Activated naive CD8-positive, alpha-beta T cell treated with anti-CD3 and anti-CD28 coated beads for 36 hours (primary cell): ENCODE measurements at regions not wholly inside any gene's neighbourhood (a gene's known extent, or its start where the extent isn't known, plus 50 kb on each side); places are given as distances from the start of the nearest gene placed in this dataset.

ENCODE experiments used
- DNase-seq: peaks from one replicate; pipeline ENCODE4 v3.0.0; 2021
- H3K27ac Mint-ChIP-seq: one replicate; pipeline ENCODE4 v1.8.0; 2022; ENCODE audit warnings: mild to moderate bottlenecking, moderate library complexity, mixed read lengths
- H3K27me3 Mint-ChIP-seq: one replicate; pipeline ENCODE4 v1.8.0; 2022; ENCODE audit warnings: mild to moderate bottlenecking, mixed read lengths
- H3K36me3 Mint-ChIP-seq: one replicate; pipeline ENCODE4 v1.8.0; 2021; ENCODE audit warnings: mild to moderate bottlenecking, mixed read lengths
- H3K4me1 Mint-ChIP-seq: one replicate; pipeline ENCODE4 v1.8.0; 2021; ENCODE audit warnings: mixed read lengths
- H3K4me3 Mint-ChIP-seq: one replicate; pipeline ENCODE4 v1.8.0; 2022; ENCODE audit warnings: mild to moderate bottlenecking, moderate library complexity, mixed read lengths
- H3K9me3 Mint-ChIP-seq: one replicate; pipeline ENCODE4 v1.8.0; 2022; ENCODE audit warnings: mixed read lengths

DNA sequence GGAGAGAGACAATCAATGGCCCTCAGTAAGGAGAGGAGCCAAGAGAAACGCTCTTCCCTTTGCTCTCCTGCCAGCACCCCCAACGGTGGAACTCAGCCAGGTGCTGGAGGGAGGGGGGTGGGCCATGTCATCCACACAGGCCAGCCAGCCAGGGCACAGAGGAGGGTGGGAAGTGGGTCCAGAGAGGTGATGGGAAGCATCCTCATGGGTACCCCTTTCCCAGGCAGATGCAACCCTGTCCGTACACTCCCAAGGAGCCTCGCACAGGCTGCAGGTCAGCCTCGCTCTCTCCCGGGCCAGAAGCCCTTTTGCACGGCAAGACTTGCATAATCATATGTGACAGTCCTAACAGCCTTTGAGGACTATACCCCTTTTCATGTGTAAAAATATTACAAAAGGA, 142.0 kb upstream of the NAMPT start:
- Mint-ChIP-seq H3K27ac (peak overlapping the region; percentile 99), H3K27me3 (peaks cover 23% of the 10 kb centered on the region), H3K9me3 (peaks cover 6% of the 10 kb centered on the region), H3K36me3 (peaks cover 16% of the 10 kb centered on the region), H3K4me1 (peaks cover 53% of the 10 kb centered on the region), H3K4me3 (no peak overlapping the region)
- no peak for DNase-seq

DNA sequence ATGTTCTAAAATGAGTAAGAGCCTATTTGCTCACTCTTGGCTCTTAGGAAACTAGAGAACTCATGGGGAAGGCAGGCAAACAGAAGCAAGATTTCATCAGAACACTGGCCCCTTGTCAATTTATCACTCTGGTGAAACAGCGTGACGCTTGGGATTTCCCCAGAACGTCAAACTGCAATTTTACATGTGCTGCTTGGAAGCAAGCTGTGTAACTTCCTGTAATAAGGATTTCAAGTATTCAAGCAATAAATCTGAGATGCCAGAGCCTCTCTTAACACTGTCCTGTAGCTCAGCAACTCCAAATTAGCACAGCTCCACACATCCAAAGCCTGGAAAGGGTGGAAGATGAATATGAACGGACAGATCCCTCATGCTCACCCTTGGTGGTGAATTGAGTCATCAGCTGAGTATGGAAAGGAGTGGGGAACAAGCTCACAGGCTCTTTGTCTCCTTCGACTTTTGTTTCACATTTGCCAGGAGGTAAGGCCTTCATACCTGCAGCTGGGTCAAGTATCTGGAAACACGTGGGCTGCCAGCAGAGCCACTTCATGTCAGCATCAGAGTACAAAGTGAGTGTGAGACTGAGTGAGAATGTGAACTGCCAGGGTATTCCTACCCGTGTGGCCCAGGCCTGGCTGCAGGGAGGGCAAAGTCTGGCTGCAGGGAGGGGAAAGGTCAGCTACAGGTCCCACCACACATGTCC, 140.4 kb upstream of the NAMPT start:
- H3K27me3 Mint-ChIP-seq, result peaks cover 14% of the 10 kb centered on the region
- peak; percentile 77 for DNase-seq
- H3K9me3 Mint-ChIP-seq, result peaks cover 9% of the 10 kb centered on the region
- peak overlapping the region; percentile 74 for H3K4me3 Mint-ChIP-seq
- H3K4me1 Mint-ChIP-seq, result peaks cover 55% of the 10 kb centered on the region
- H3K27ac Mint-ChIP-seq, result peak overlapping the region; percentile 99
- H3K36me3 Mint-ChIP-seq, result peaks cover 16% of the 10 kb centered on the region

DNA sequence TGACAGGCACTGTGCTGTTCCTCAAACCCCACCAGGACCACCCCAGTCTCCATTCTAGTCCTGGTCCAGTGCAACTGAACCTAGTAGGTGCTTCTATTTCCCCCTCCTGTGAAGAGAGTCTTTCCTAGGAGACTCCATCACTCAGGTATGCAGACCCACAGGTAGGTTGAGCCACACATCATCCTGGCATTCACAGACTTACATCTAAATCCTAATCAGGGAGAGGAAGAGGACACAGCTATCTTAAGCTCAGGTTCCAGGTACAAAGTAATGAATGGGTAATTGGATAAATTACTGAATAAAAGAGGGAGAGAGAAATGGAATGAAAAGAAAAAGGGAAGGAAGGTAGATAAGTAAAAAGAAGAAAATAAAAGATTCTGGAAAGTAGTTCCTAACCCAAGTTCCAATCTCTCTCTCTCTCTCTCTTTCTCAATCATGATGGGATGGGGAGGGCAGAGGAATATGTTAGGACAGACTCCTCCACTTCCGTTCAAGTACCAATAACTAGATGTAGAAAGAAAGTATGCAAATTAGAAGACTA, 139.8 kb upstream of the NAMPT start:
- DNase-seq, result no peak
- Mint-ChIP-seq H3K4me1 (peaks cover 61% of the 10 kb centered on the region), H3K9me3 (peaks cover 9% of the 10 kb centered on the region), H3K27ac (peak overlapping the region; percentile 99), H3K27me3 (peaks cover 15% of the 10 kb centered on the region), H3K4me3 (peak overlapping the region; percentile 74), H3K36me3 (peaks cover 16% of the 10 kb centered on the region)

DNA sequence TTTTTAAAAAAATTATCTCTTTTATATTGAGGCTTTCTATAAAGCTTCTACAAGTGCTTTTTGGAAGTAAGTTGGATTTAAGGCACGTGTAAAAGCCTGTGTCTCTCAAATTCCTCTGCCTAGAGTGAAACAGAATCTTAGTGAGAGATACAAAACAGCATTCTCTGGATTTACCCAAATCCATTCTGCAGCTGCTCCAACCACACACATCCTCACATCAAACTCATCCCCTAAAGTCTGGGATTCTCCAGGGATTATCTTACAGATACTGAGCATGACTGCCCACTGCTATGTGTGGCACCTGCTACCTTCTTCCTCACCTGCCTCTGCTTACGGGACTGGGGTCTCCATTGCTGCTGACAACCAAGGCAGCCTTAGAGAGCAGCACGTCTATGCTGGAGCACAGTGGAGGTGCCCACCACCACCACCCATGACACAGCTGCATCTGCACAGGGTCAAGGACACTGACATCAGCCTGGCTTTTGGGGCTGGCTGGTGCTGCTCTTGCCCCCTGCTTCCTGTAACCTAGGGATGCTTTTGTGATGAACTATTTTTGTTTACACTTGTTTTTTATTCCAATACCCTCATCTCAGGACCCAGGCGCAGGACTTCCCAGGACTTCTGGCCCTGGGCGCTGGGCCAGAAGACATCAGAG, 139.2 kb upstream of the NAMPT start:
- peaks cover 16% of the 10 kb centered on the region for H3K36me3 Mint-ChIP-seq
- peaks cover 9% of the 10 kb centered on the region for H3K9me3 Mint-ChIP-seq
- peak overlapping the region; percentile 74 for H3K4me3 Mint-ChIP-seq
- H3K27me3 Mint-ChIP-seq, result peaks cover 16% of the 10 kb centered on the region
- peaks cover 64% of the 10 kb centered on the region for H3K4me1 Mint-ChIP-seq
- peak overlapping the region; percentile 99 for H3K27ac Mint-ChIP-seq
- DNase-seq, result no peak

DNA sequence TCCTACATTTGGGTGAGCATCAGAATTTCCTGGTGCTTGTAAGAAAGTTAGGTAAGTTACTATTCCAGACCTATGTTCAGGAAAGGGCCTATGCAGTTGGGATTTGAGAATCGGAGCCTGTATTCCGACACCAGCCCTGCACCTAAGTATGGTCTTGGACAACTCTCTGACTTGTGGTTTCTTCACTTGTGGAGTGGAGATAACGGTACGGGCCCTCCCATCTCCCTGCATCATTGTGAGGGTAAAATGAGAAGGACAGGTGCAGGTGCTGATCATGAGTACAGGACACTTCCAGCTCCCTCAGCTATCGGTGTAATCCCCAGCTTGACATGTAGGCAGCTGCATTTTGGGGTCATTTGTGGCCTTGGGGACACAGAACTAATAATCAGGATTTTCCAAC, 138.3 kb upstream of the NAMPT start:
- H3K27ac Mint-ChIP-seq, result peak overlapping the region; percentile 61
- H3K36me3 Mint-ChIP-seq, result peaks cover 16% of the 10 kb centered on the region
- peaks cover 68% of the 10 kb centered on the region for H3K4me1 Mint-ChIP-seq
- H3K27me3 Mint-ChIP-seq, result peaks cover 23% of the 10 kb centered on the region
- no peak for DNase-seq
- H3K9me3 Mint-ChIP-seq, result peaks cover 14% of the 10 kb centered on the region
- no peak overlapping the region for H3K4me3 Mint-ChIP-seq

DNA sequence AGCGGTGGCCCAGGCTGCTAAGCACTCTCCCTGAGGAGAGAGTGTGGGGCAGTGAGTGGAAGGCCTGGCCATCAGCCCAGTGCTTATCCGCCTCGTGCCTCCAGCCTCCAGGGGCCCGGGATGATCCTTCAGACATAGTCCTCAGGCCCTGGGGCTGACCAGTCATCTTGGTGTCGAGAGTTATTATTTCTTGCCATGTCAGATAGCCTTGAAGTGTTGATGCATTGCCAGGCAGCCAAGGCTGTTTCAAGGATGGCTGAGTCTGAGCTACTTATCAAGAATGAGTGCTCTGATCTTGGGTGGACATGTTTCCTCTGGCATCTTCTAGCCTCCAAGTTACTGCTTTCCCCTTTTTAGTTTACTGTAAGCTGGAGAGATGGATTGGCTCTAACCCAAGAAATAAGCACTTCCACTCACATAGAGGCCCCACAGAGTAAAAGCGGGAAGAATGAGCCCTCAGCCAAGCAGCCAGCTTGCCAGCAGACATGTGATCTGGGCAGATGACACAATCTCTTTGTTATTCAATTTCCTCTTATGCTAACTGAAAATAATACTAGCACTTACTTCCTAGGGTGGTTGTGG, 136.5 kb upstream of the NAMPT start:
- Mint-ChIP-seq H3K36me3 (peaks cover 23% of the 10 kb centered on the region), H3K27ac (peak overlapping the region; percentile 71), H3K27me3 (peaks cover 25% of the 10 kb centered on the region), H3K4me1 (peaks cover 65% of the 10 kb centered on the region), H3K9me3 (peaks cover 26% of the 10 kb centered on the region), H3K4me3 (no peak overlapping the region)
- no peak for DNase-seq

DNA sequence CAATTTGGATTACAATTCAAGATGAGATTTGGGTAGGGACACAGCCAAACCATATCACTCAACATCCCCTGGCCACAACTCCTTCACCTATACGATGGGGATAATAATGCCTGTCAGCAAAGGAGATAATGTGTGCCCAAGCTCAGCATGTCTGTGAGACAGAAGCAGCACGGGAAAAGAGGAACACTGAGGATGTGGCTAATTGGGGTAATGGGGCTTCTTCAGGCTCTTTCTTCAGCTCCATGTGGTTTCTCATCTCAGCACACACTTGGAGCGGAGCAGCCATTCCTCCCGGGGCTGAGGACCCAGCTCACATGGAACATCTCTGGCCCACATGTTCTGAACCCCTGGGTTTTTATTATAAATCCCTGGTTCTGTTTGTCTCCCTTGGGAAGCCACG, 136.0 kb upstream of the NAMPT start:
- DNase-seq, result no peak

DNA sequence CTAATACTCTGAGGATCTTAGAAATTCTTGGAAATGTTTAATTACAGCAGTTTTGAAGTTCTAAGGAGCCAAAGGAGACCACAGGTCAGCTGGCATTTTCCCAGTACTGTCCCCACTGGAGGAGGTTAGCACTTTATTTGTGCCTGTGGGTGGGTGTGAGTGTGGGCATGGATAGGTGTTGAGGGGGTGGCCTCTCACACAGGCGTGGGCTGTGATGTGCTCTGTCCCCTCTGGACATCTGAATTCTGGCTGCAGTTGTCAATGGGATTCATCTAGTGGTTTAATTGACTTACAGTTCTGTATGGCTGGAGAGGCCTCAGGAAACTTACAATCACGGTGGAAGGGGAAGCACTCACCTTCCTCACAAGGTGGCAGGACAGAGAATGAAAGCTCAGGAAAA, 135.4 kb upstream of the NAMPT start:
- Mint-ChIP-seq H3K4me3 (no peak overlapping the region), H3K27ac (peak overlapping the region; percentile 74), H3K9me3 (peaks cover 31% of the 10 kb centered on the region), H3K36me3 (peaks cover 25% of the 10 kb centered on the region), H3K27me3 (peaks cover 32% of the 10 kb centered on the region), H3K4me1 (peaks cover 54% of the 10 kb centered on the region)
- no peak for DNase-seq

More for the DNA sequence above, 136.0 kb upstream of the NAMPT start:
- H3K27ac Mint-ChIP-seq, result peak overlapping the region; percentile 74
- H3K4me1 Mint-ChIP-seq, result peaks cover 59% of the 10 kb centered on the region
- H3K27me3 Mint-ChIP-seq, result peaks cover 27% of the 10 kb centered on the region
- H3K4me3 Mint-ChIP-seq, result no peak overlapping the region
- H3K36me3 Mint-ChIP-seq, result peaks cover 25% of the 10 kb centered on the region
- peaks cover 27% of the 10 kb centered on the region for H3K9me3 Mint-ChIP-seq

DNA sequence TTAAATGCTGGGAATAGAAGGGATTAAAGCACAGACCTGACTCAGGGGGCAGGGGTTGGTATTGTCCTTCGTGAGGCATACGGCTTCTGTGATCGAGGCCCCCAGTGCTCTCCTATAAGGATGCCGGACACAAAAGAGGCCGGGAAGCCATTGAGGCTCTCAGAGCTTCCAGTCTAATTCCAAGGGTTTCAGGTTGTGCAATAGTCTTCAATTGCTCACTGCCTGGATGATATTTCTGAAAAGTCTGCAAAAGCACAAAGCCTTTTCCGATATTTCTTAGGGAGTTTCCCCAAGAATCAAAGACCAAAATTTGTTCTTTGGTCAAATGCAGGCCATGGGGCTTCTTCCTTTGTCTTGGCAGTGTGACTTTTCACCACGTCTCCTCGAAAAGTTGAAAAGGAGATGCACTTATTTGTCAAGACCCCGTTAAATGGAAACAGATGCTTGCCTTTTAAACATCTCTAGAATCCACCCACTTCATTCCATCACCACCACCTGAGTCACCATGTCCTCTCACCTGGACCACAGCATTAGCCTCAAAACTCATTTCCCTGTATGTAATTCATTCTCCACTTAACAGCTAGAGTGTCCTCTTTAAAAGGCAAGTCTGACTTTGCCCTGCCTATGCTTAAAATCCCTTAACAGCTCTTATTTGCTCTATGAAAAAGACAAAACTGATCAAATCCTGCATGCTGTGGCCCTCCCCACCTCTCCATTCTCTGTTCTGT, 134.8 kb upstream of the NAMPT start:
- peak overlapping the region; percentile 74 for H3K27ac Mint-ChIP-seq
- H3K9me3 Mint-ChIP-seq, result peaks cover 31% of the 10 kb centered on the region
- DNase-seq, result peak; percentile 42
- no peak overlapping the region for H3K4me3 Mint-ChIP-seq
- peaks cover 48% of the 10 kb centered on the region for H3K4me1 Mint-ChIP-seq
- peaks cover 34% of the 10 kb centered on the region for H3K27me3 Mint-ChIP-seq
- peaks cover 25% of the 10 kb centered on the region for H3K36me3 Mint-ChIP-seq

DNA sequence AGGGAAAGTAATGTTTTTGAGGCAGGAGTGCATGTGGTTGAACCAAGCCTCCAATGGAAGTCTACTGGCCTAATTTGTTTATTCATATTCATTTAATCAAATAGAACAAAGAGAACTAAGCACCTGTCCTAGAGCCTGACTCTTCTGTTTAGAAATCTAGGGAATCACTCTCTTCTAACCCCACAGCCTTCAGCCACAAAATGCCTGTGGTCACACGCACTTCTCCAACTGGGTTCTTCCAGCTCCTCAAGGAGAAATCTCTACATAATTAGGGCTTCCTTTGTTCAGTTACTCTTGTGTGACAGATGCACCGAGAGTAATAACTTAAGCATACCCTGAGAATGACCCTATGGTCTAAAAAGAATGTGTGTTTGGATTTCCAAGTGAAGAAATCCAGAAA, 133.7 kb upstream of the NAMPT start:
- H3K4me3 Mint-ChIP-seq, result no peak overlapping the region
- no peak for DNase-seq
- no peak overlapping the region for H3K27ac Mint-ChIP-seq
- H3K27me3 Mint-ChIP-seq, result peaks cover 35% of the 10 kb centered on the region
- peaks cover 37% of the 10 kb centered on the region for H3K4me1 Mint-ChIP-seq
- peaks cover 20% of the 10 kb centered on the region for H3K36me3 Mint-ChIP-seq
- peaks cover 25% of the 10 kb centered on the region for H3K9me3 Mint-ChIP-seq

DNA sequence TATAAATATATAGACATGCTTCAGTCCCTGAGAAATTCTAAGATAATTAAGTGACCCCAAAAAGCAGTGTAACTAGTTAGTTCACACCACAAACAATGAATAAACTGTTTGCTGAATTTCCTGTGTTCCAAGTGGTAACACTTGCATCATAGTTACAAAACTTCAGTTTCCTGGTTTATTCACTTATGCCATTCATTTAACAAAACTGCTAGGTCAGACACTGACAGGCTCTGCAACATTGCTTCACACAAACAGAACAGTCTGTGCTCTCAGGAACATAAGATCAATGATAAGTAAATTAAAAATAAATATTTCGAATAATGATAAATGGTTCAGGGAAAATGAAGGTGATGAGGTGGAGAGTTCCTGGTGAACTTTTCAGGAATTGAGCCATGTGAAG, 133.3 kb upstream of the NAMPT start:
- DNase-seq, result no peak
- Mint-ChIP-seq H3K4me3 (no peak overlapping the region), H3K4me1 (peaks cover 33% of the 10 kb centered on the region), H3K9me3 (peaks cover 25% of the 10 kb centered on the region), H3K27ac (no peak overlapping the region), H3K27me3 (peaks cover 39% of the 10 kb centered on the region), H3K36me3 (peaks cover 16% of the 10 kb centered on the region)

DNA sequence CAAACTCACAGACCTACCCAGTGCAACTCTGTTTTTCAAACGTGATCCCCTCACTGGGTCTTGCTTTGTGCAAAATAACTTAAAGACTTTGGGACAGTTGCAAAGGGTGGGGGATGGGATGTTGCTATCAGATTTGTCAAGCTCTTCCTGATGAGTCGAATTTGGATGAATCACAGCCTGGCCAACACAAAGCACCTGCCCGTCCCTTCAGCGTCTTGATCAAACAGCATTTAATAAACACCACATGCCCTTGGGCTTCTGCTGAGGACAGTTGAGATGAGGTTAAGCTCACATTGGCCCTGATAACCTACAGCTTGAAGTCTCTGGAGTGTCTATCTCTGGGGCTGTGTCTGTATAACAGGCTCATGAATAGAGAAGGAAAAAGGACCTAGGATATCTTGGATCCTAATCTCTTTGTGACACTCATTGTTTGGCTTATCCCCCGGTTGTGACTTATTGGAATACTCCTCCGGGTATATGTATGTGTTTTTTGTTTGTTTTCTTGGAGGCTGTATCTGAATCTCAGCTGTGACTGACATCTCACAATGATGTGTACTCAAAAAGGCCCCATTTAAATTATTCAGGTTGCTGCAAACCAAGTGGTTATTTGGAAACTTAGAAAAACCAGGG, 132.6 kb upstream of the NAMPT start:
- DNase-seq, result no peak
- peaks cover 29% of the 10 kb centered on the region for H3K4me1 Mint-ChIP-seq
- peaks cover 25% of the 10 kb centered on the region for H3K9me3 Mint-ChIP-seq
- H3K4me3 Mint-ChIP-seq, result no peak overlapping the region
- H3K27ac Mint-ChIP-seq, result no peak overlapping the region
- H3K36me3 Mint-ChIP-seq, result peaks cover 10% of the 10 kb centered on the region
- H3K27me3 Mint-ChIP-seq, result peaks cover 44% of the 10 kb centered on the region

DNA sequence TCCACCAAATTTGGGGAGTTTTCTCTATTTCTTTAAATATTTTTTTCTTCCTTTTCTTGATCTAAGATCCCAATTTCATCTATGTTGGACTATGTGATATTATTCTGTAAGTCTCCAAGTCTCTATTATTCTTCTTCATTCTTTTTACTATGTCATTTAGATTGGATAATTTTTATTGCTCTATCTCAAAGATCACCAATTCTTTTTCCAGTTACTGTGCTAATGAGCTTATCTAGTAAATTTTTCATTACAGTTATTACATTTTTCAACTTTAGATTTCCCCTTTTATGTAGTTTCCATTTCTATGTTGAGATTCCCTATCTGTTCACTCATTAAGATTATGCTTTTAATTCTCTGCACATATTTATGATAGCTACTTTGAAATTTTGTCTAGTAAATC, 131.6 kb upstream of the NAMPT start:
- peaks cover 22% of the 10 kb centered on the region for H3K4me1 Mint-ChIP-seq
- peaks cover 25% of the 10 kb centered on the region for H3K9me3 Mint-ChIP-seq
- DNase-seq, result no peak
- H3K36me3 Mint-ChIP-seq, result peaks cover 8% of the 10 kb centered on the region
- no peak overlapping the region for H3K4me3 Mint-ChIP-seq
- H3K27ac Mint-ChIP-seq, result no peak overlapping the region
- H3K27me3 Mint-ChIP-seq, result peaks cover 54% of the 10 kb centered on the region

DNA sequence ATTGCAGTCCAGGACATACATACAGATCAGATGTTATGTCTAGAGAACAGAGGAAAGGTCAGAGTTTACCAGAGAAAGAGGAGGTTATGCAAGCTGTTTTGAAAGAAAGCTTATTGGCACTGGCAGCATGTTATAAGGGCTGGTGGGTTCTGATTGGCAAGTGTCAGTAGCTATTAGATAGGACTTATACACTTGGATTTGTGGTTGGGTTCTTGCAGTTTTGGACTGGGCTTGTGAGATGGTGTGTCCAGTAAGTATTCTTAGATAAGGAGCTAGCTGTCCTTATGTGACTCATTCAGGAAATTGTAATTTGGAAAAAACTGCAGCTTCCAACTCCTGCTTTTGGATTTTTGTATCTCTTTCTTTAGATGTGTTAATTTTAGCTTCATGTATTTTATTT, 130.7 kb upstream of the NAMPT start:
- H3K27me3 Mint-ChIP-seq, result peaks cover 64% of the 10 kb centered on the region
- no peak for DNase-seq
- H3K36me3 Mint-ChIP-seq, result peaks cover 8% of the 10 kb centered on the region
- H3K27ac Mint-ChIP-seq, result no peak overlapping the region
- H3K9me3 Mint-ChIP-seq, result peaks cover 22% of the 10 kb centered on the region
- peaks cover 20% of the 10 kb centered on the region for H3K4me1 Mint-ChIP-seq
- no peak overlapping the region for H3K4me3 Mint-ChIP-seq
